HG03460 (cell line): ENCODE measurements at regions not wholly inside any gene's neighbourhood (a gene's known extent, or its start where the extent isn't known, plus 50 kb on each side); places are given as distances from the start of the nearest gene placed in this dataset.

Experiments
- ATAC-seq: cut with Tn5 transposase; IDR thresholded peaks from one replicate; pipeline ENCODE4 v1.9.1; 2021; ENCODE audit not compliant: unreplicated experiment

GRCh38 chr4:44861756-44862155 is 135.4 kb upstream of the GNPDA2 start:
- no peak for ATAC-seq

- no peak for ATAC-seq
Observed at GRCh38 chr4:44859477-44859876, 133.1 kb upstream of the GNPDA2 start.

GRCh38 chr4:44848466-44848865 is 122.1 kb upstream of the GNPDA2 start:
- no peak for ATAC-seq

- no peak for ATAC-seq
Observed at GRCh38 chr4:44845993-44846392, 119.6 kb upstream of the GNPDA2 start.

GRCh38 chr4:44845309-44845708 is 119.0 kb upstream of the GNPDA2 start:
- ATAC-seq: no peak

- ATAC-seq: no peak
Observed at GRCh38 chr4:44842531-44842930, 116.2 kb upstream of the GNPDA2 start.

GRCh38 chr4:44817930-44818329 is 91.6 kb upstream of the GNPDA2 start:
- ATAC-seq: no peak

- no peak for ATAC-seq
Observed at GRCh38 chr4:44806071-44806470, 79.7 kb upstream of the GNPDA2 start.

- no peak for ATAC-seq
Observed at GRCh38 chr4:44804301-44804700, 77.9 kb upstream of the GNPDA2 start.

GRCh38 chr4:44801384-44801783 is 75.0 kb upstream of the GNPDA2 start:
- no peak for ATAC-seq

- no peak for ATAC-seq
Observed at GRCh38 chr4:44791831-44792230, 65.5 kb upstream of the GNPDA2 start.

- ATAC-seq: no peak
Observed at GRCh38 chr4:44777115-44777514, 50.8 kb upstream of the GNPDA2 start.
